ENCODE measurements at regions not wholly inside any gene's neighbourhood (a gene's known extent, or its start where the extent isn't known, plus 50 kb on each side); places are given as distances from the start of the nearest gene placed in this dataset.

DNA sequence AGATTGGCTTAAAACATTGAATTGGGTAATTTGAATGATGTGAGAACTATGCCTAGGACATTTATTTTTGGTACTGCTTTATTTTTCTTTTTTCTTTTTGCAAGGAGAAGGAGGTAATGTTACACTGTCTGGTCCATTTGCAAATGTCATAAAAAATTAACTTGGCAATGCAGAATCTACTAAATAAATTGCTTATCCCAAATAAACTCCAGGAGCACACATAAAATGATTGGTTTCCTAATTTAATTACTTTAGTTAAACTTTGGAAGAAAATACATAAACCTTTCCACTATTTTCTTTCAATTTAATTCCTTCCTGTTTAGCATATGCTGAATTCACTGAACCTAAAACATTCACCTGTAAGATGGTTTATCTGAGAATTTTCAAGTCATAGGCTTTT lies 238.4 kb upstream of the ETAA1 start:
- DNase-seq (ENCODE audit: low read depth, low spot score) (no peak), FAIRE-seq (no peak)
- ChIA-PET POLR2A (no interaction called here), CTCF (no interaction called here)
- Histone ChIP-seq H3K9me3 (replicated peaks; ENCODE audit: control insufficient read depth, insufficient read depth, low read length) (no peaks in the 10 kb centered on the region), H3K4me3 (replicated peaks in 1 of 3; ENCODE audit: insufficient read depth in 1 of 3, low read depth in 1 of 3, low read length in 3 of 3) (no peak overlapping the region), H2AFZ (ENCODE audit: low read depth, low read length) (no peak overlapping the region), H3K27ac (ENCODE audit: insufficient read depth, low read depth, low read length) (no peak overlapping the region), H3K4me2 (ENCODE audit: insufficient read depth, low read length) (no peak overlapping the region), H3K4me1 (ENCODE audit: control insufficient read depth, extremely low read depth, insufficient read depth, low read length) (peaks cover 10% of the 10 kb centered on the region), H3K9me1 (replicated peaks; ENCODE audit: control insufficient read depth, extremely low read depth, insufficient read depth, low read length) (no peaks in the 10 kb centered on the region), H3K79me2 (ENCODE audit: control insufficient read depth, insufficient read depth, low read length) (no peaks in the 10 kb centered on the region), H4K20me1 (replicated peaks; ENCODE audit: control insufficient read depth, extremely low read depth, insufficient read depth, low read length) (no peaks in the 10 kb centered on the region), H3K36me3 (ENCODE audit: control insufficient read depth in 2 of 2, extremely low read depth in 1 of 2, insufficient read depth in 2 of 2, low read length in 2 of 2) (no peaks in the 10 kb centered on the region), H3K27me3 (ENCODE audit: control insufficient read depth in 2 of 2, insufficient read depth in 2 of 2, low read length in 2 of 2) (no peaks in the 10 kb centered on the region), H3K9ac (replicated peaks; ENCODE audit: extremely low read depth, insufficient read depth, low read length) (no peak overlapping the region)
- TF ChIP-seq JUN (IDR thresholded peaks at IDR 0.05; ENCODE audit: borderline replicate concordance, insufficient read depth, insufficient read length, low read depth) (no peak), FOS (IDR thresholded peaks at IDR 0.05; ENCODE audit: borderline replicate concordance, insufficient read depth, low read length) (no peak), GATA2 (IDR thresholded peaks at IDR 0.05; ENCODE audit: insufficient read depth, insufficient read length, low read depth, low read length) (no peak), POLR2A (IDR thresholded peaks at IDR 0.05; ENCODE audit: low read depth, low read length) (no peak), EZH2 (IDR thresholded peaks at IDR 0.05; ENCODE audit: borderline replicate concordance, low read depth, low read length, severe bottlenecking) (no peak), POLR2AphosphoS5 (IDR thresholded peaks at IDR 0.05; ENCODE audit: insufficient read depth, low read depth, low read length) (no peak), MYC (IDR thresholded peaks at IDR 0.05; ENCODE audit: low read depth, low read length) (no peak)
- TF ChIP-seq, protein P1, sequence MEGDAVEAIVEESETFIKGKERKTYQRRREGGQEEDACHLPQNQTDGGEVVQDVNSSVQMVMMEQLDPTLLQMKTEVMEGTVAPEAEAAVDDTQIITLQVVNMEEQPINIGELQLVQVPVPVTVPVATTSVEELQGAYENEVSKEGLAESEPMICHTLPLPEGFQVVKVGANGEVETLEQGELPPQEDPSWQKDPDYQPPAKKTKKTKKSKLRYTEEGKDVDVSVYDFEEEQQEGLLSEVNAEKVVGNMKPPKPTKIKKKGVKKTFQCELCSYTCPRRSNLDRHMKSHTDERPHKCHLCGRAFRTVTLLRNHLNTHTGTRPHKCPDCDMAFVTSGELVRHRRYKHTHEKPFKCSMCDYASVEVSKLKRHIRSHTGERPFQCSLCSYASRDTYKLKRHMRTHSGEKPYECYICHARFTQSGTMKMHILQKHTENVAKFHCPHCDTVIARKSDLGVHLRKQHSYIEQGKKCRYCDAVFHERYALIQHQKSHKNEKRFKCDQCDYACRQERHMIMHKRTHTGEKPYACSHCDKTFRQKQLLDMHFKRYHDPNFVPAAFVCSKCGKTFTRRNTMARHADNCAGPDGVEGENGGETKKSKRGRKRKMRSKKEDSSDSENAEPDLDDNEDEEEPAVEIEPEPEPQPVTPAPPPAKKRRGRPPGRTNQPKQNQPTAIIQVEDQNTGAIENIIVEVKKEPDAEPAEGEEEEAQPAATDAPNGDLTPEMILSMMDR (IDR thresholded peaks at IDR 0.05; ENCODE audit: extremely low read depth in 1 of 2, insufficient read depth in 1 of 2, low read depth in 1 of 2, low read length in 2 of 2): no peak
- TF ChIP-seq, protein P2, sequence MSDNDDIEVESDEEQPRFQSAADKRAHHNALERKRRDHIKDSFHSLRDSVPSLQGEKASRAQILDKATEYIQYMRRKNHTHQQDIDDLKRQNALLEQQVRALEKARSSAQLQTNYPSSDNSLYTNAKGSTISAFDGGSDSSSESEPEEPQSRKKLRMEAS (IDR thresholded peaks at IDR 0.05; ENCODE audit: insufficient read depth, insufficient read length): no peak
- intact Hi-C loops (cut with micrococcal nuclease): loop anchor here (2.0 kb wide), 1 partner anchor 236 kb away; no protein-coding TSS in a partner anchor
- BruUV-seq (replicated peaks): no TSS peak
- dilution Hi-C loops (cut with MboI; ENCODE audit: extremely low pct_ligation_motif_present, low sequenced_read_pairs): no loop called here

Data from endothelial cell of umbilical vein (primary cell).